ENCODE measurements at regions not wholly inside any gene's neighbourhood (a gene's known extent, or its start where the extent isn't known, plus 50 kb on each side); places are given as distances from the start of the nearest gene placed in this dataset.

- TF ChIP-seq EZH2 (IDR thresholded peaks at IDR 0.05; ENCODE audit: borderline replicate concordance, control insufficient read depth, low read depth, low read length) = no peak
- TF ChIP-seq NFYB (IDR thresholded peaks at IDR 0.05; ENCODE audit: insufficient read depth, low read depth, low read length) = no peak
- no peak for TF ChIP-seq SUPT20H (IDR thresholded peaks at IDR 0.05; ENCODE audit: borderline replicate concordance, control insufficient read depth, low read depth, low read length)
- no peak for TF ChIP-seq POLR2A (IDR thresholded peaks at IDR 0.05; ENCODE audit: low read depth, low read length)
- no peak for TF ChIP-seq HDAC6 (IDR thresholded peaks at IDR 0.05; ENCODE audit: unreplicated experiment)
- no peak for TF ChIP-seq KDM1A (IDR thresholded peaks at IDR 0.05; ENCODE audit: borderline replicate concordance)
- TF ChIP-seq NFIC (IDR thresholded peaks at IDR 0.05; ENCODE audit: low read depth, low read length) = no peak
- no peak for TF ChIP-seq ZBTB4 (CRISPR knock-in tag; IDR thresholded peaks at IDR 0.05)
- TF ChIP-seq SUZ12 (IDR thresholded peaks at IDR 0.05; ENCODE audit: unreplicated experiment) = no peak
- no peak for TF ChIP-seq POLR2AphosphoS5 (IDR thresholded peaks at IDR 0.05; ENCODE audit: low read length)
- TF ChIP-seq EP300 (IDR thresholded peaks at IDR 0.05; ENCODE audit: borderline replicate concordance in 1 of 2, control insufficient read depth in 1 of 2, low read depth in 2 of 2, low read length in 2 of 2) = no peak
Measured at GRCh38 chr2:240383871-240384700, 51.4 kb upstream of the GPC1 start.

All from GM12878 (cell line).